GM12801 (cell line): ENCODE measurements at regions not wholly inside any gene's neighbourhood (a gene's known extent, or its start where the extent isn't known, plus 50 kb on each side); places are given as distances from the start of the nearest gene placed in this dataset.

Source experiments
- TF ChIP-seq, protein P1 (sequence below): IDR thresholded peaks from one replicate; pipeline ENCODE4 v1.5.1; 2011; ENCODE audit warnings: control low read depth; ENCODE audit not compliant: insufficient read length; ENCODE audit errors: extremely low read depth

DNA sequence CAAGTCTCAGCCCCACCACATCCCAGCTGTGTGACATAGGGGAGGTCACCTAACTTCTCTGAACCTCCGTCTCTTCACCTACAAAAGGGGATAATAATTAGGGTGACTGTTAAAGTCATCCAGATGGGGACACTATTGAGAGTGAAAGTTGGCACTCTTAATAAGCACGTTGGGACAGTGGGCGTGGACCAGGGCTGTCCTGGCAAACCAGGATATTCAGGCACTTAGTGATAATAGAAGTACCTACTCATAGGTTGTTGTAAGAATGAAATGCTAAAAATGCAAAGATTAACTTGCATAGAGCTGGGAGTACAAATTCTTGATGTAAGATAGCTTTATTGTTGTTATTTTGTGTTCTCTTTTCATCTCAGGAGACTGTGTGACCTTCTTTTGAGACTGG, 177.9 kb downstream of the MELK start:
- TF ChIP-seq, protein P1, sequence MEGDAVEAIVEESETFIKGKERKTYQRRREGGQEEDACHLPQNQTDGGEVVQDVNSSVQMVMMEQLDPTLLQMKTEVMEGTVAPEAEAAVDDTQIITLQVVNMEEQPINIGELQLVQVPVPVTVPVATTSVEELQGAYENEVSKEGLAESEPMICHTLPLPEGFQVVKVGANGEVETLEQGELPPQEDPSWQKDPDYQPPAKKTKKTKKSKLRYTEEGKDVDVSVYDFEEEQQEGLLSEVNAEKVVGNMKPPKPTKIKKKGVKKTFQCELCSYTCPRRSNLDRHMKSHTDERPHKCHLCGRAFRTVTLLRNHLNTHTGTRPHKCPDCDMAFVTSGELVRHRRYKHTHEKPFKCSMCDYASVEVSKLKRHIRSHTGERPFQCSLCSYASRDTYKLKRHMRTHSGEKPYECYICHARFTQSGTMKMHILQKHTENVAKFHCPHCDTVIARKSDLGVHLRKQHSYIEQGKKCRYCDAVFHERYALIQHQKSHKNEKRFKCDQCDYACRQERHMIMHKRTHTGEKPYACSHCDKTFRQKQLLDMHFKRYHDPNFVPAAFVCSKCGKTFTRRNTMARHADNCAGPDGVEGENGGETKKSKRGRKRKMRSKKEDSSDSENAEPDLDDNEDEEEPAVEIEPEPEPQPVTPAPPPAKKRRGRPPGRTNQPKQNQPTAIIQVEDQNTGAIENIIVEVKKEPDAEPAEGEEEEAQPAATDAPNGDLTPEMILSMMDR: no peak

DNA sequence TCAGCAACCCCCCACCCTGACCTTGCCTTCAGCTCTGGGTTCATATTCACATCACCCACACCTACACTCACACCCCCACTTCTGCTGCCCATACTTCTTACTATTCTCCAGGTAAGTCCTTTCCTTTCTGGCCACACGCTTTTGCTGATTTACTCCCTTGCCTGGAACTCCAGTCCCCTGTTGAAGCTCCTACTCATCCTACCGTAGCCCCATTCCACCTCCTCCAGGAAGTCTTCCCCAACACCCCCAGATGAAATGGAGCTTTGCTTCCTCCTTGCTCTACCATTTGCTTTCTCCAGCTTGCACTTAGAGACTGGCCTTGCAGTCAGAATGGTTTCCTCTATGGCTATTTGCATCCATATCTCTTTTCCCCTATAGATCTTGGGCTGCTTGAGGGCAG, 182.3 kb downstream of the MELK start:
- TF ChIP-seq, protein P1: no peak

DNA sequence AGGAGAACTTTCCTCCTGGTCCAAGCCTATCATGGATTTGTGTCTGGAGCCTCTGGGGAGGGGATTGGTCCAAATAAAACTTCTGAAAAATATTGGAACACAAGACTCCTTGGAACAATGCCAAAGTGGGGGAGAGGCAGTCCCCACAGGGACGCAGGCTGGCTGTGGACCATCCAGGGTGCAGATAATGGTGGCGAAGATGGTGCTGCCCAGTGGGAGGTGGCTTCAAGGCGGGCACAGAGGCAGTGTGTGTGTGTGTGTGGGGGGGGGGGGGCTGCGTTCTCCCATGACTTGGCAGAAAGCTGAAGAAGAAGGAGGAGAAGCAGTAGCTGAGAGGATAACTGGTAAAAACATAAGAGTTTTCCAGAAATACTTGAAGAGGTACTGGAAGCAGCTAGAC, 186.4 kb downstream of the MELK start:
- TF ChIP-seq, protein P1: no peak

DNA sequence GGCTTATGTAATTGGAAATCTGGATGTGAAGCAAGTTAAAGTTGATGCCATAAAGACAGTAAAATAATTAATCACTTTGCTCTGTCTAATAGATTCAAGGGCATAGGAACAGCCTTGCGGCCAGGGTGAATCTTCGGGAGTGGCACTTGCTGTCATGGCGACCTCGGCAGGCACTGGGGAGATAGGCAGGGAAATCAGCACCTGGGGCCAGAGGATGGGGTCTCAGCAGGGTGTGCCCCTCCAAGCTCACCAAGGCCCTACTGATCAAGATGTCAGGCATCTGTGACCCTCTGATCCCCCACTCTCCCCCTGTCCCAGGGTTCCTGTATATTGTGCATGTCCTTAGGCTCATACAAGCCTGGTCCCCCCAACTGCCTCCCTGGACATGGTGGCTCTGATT, 187.3 kb downstream of the MELK start:
- TF ChIP-seq, protein P1: no peak

DNA sequence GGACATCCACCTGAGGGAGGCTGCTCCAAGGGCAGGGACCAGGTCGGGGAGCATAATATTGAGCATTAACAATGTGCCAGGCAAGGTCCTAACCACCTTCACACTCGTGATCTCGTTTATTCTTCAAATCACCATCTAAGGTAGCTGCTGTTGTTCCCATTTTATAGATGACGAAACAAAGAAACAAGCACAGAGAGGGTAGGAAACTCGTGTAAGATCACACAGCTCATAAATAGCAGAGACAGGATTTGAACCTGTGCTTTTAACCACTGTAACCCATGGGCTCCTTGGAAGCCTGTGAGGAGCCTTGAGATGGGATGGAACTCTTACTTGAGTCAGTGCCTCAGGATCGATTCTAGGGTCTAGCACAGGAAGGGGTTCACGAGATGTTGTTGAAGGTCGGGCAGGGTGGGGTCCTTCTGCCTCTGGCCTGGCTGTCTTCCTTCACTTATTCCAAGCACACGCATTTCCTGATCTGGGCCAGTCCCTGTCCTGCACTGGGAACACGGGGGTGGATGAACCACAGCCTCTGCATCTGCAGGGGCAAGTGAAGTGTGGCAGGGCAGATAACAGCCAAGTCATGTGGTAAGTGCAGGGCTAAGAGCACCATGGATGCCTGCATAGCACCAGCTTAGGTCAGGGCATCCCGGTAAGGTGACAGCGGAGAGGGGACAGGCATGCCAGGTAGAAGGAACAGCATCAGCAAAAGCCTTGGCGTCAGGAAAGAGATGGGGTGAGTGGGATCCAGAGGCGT, 188.1 kb downstream of the MELK start:
- TF ChIP-seq, protein P1: no peak

DNA sequence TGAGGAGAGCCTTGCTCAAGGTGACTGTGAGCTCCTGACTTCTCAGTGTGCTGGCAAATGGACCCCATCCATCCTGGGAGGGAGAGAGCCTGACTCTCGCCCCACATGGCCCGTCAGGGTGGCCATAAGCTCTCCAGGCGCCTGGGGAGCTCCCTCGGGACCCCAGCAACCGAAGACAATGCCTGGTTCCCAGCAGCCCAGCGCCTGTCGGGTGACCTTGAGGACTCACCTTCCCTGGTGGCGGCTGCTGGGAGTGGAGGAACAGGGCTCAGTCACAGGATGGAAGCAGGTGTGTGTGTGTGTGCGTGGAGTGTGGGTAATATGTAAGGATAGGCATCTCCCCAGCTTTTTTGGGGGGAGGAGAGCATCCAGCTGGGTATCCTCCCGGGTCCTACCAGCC, 190.3 kb downstream of the MELK start:
- TF ChIP-seq, protein P1: no peak

DNA sequence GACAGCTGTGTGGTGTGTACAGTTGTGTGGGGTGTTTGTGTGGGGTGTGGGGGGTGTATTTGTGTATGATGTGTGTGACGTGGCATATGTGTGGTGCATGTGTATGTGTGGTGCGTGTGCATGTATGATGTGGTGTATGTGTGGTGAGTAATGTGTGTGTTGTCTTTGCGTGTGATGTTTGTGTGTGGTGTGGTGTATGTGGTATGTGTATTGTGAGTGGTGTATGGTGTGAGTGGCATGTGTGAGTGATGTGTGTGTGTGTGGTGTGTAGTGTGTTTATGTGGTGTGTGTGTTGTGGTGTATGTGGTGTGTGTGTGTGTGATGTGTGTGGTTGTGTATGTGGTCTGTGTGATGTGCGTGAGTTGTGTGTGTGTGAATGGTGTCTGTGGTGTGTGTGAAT, 191.1 kb downstream of the MELK start:
- TF ChIP-seq, protein P1: no peak
